ENCODE measurements at regions not wholly inside any gene's neighbourhood (a gene's known extent, or its start where the extent isn't known, plus 50 kb on each side); places are given as distances from the start of the nearest gene placed in this dataset.

DNA sequence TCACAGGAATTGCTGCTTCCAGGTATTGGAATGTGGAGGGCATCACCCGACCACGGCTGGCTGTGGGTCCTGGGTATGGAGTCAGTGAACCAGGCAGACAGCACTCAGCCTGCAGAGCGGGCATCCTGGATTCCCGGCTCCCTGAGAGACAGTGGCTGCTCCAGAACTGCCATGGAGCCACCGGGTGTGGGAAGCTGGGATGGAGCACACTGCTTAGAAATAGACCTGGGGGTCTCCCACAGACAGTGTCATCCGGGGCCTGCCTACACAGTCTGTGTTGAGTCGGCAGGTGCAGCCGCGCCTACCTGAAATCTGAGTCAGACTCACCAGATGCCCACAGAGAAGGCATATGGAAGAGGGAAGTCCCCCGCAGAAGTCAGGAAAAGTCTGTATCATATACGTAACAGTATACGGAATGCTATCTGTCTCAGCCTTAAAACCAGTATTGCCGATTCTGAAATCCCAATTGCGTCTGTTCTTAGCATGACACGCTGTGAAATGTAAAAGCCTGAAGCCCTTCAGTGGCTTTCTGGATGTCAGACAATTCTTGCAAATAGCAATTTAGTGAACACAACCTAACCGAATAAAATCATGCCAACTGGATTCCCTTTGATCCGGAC lies 509.7 kb upstream of the MYT1L start:
- no peak overlapping the region for H3K4me3 ChIP-seq
- 53 to 100% (median 96%) methylated on average over 1 to 8 of the region's 17 CpGs; no CpG with 5 or more reads in 3 of the 10 experiments for WGBS, 10 experiments
- ATAC-seq (replicated peaks in 6 of 8), result no peak
- in situ Hi-C loops (cut with MboI; ENCODE audit: low pct_unique_long_range_greater_than_20kb in 2 of 9, low sequenced_read_pairs in 9 of 9, unreplicated experiment in 9 of 9), result no loop called here
- peaks cover 4 to 5% of the 10 kb centered on the region in 2 donors for H3K4me1 ChIP-seq (replicated peaks in 1 of 2)
- no peak overlapping the region for H3K27ac ChIP-seq

DNA sequence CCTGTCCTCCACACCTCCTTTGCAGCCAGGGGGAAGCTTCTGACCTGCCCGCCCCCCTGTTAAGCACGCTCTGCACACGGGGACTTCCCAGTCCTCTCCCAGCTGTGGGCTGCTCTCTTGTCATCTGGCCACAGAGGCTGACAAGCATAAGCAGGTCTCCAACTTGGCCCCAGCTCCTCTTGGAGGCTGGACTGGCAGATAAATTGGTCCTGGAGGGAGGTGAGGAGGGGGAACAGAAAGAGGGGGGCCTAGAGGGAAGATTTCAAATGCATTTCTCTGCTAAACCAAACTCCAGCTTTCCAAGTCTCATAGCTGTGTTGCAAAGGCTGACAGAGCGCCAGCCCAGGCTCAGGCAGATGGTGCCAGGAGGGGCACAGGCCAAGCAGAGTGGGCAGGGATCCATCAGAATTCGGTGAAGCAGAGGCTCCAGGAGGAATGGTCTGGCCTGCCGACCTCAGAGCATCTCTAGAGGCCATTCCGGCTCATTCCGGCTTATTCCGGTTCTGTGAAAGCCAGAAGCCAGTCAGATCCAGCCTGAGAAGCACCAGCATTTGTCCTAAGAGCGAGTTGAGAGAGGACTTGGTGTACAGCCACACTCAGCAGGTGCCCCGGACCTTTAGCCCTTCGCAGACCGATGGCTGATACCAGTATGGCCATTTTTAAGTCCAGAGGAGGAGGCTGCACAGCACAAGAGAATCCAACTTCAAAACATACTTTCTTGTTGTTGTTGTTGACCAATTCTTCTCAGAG lies 508.9 kb upstream of the MYT1L start:
- WGBS, 10 experiments, result 4 to 100% (median 98%) methylated on average over 1 to 5 of the region's 13 CpGs; no CpG with 5 or more reads in 3 of the 10 experiments
- no peak overlapping the region for H3K27ac ChIP-seq
- no peak for ATAC-seq (replicated peaks in 6 of 8)
- in situ Hi-C loops (cut with MboI; ENCODE audit: low pct_unique_long_range_greater_than_20kb in 2 of 9, low sequenced_read_pairs in 9 of 9, unreplicated experiment in 9 of 9), result no loop called here
- no peak overlapping the region for H3K4me3 ChIP-seq
- peaks cover 4 to 6% of the 10 kb centered on the region in 2 donors for H3K4me1 ChIP-seq (replicated peaks in 1 of 2)

DNA sequence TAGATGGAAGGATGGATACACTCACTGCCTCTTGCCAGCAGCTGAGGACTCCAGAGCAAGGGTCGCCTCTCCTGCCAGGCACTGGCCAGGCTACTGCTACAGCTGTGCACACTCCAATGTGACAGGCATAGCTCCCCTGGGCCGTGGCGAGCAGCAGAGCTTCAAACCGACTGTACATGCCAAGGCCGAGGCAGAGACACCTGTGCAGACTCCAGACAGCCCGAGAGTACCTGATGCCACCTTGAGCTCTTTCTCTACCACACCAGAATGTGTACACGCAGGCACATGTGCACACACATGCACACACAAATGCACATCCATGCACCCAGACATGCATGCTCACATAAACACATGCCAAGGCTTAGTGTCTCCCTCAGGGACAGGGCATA lies 508.3 kb upstream of the MYT1L start:
- Histone ChIP-seq H3K4me1 (replicated peaks in 1 of 2) (peaks cover 9 to 11% of the 10 kb centered on the region in 2 donors), H3K27ac (no peak overlapping the region), H3K4me3 (no peak overlapping the region)
- 50 to 84% (median 79%) methylated on average over 2 to 5 of the region's 7 CpGs; no CpG with 5 or more reads in 7 of the 10 experiments for WGBS, 10 experiments
- in situ Hi-C loops (cut with MboI; ENCODE audit: low pct_unique_long_range_greater_than_20kb in 2 of 9, low sequenced_read_pairs in 9 of 9, unreplicated experiment in 9 of 9), result no loop called here
- ATAC-seq (replicated peaks in 6 of 8), result no peak

DNA sequence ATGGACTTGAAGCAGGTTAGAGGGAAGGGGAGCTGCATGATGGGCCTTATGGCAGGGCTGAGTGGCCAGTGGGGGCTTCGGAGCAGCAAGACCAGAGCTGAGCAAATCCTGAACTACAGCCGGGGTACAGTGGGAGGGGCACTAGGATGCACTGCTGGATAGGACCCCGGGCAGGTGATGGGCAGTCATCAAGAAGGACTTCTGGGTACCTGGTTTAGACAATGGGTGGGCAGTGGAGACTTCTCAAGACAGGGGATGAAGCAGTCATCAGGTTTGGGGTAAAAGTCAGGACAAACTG lies 507.4 kb upstream of the MYT1L start:
- WGBS, 10 experiments, result 0 to 100% (median 79%) methylated on average over 1 to 3 of the region's 3 CpGs; no CpG with 5 or more reads in 4 of the 10 experiments
- no peak overlapping the region for H3K4me3 ChIP-seq
- in situ Hi-C loops (cut with MboI; ENCODE audit: low pct_unique_long_range_greater_than_20kb in 2 of 9, low sequenced_read_pairs in 9 of 9, unreplicated experiment in 9 of 9), result no loop called here

DNA sequence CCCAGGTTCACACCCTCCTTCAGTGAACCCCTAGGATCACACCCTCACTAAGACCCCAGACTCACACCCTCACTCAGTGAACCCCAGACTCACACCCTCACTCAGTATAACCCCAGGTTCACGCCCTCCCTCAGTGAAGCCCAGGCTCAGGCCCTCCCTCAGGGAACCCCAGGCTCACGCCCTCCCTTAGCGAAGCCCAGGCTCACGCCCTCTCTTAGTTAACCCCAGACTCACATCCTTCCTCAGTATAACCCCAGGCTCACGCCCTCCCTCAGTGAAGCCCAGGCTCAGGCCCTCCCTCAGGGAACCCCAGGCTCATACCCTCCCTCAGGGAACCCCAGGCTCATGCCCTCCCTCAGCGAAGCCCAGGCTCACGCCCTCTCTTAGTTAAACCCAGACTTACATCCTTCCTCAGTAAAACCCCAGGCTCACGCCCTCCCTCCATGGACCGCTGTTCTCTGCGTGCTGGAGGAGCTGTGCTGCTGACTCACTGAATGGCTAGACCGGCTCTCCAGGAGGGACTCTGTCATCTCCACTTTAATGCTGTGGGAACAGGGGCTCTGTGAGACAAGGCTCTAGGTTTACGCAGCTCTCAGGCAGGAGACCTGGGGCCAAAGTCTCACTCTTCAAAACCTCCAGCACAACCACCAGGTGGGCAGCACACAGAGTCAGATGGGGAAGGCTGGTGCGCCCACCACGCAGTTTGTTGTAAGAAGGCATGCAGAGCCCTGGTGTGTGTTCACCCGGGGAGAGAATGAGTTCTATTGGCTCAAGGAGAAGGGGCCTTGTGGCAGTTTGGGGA lies 506.9 kb upstream of the MYT1L start:
- peak in 5 of 8 experiments; percentile 78 to 90 (median 83) for ATAC-seq (replicated peaks in 6 of 8)
- in situ Hi-C loops (cut with MboI; ENCODE audit: low pct_unique_long_range_greater_than_20kb in 2 of 9, low sequenced_read_pairs in 9 of 9, unreplicated experiment in 9 of 9), result no loop called here
- WGBS, 10 experiments, result 0 to 100% (median 65%) methylated on average over 1 to 8 of the region's 15 CpGs; no CpG with 5 or more reads in 1 of the 10 experiments
- H3K4me1 ChIP-seq (replicated peaks in 1 of 2), result peaks cover 11 to 12% of the 10 kb centered on the region in 2 donors
- no peak overlapping the region for H3K4me3 ChIP-seq
- no peak overlapping the region for H3K27ac ChIP-seq

More for the DNA sequence above, 507.4 kb upstream of the MYT1L start:
- Histone ChIP-seq H3K27ac (no peak overlapping the region), H3K4me1 (replicated peaks in 1 of 2) (peaks cover 11 to 12% of the 10 kb centered on the region in 2 donors)
- ATAC-seq (replicated peaks in 6 of 8), result no peak

DNA sequence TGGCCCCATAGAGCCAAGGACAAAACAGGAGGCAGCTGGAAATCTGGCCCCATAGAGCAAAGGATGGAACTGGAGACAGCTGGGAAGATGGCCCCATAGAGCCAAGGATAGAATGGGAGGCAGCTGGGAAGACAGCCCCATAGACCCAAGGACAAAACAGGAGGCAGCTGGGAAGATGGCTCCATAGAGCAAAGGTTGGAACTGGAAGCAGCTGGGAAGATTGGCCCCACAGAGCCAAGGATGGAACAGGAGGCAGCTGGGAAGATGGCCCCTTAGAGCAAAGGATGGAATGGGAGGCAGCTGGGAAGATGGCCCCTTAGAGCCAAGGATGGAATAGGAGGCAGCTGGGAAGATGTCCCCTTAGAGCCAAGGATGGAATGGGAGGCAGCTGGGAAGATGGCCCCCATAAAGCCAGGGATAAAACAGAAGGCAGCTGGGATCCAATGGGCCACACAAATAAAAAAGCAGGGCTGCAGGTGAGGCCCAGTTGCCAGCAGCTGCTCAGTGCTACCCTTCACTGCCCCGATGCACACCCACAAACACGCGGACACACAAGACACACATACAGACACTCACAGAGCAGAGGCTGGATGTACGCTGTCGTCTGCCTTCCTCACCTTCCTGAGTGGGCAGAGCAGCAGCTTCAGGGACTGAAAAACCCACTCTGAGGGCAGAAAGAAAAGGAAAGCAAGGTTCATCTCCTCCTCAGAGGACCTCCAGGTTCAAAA lies 505.4 kb upstream of the MYT1L start:
- H3K4me1 ChIP-seq (replicated peaks in 1 of 2), result peaks cover 20 to 21% of the 10 kb centered on the region in 2 donors
- no peak overlapping the region for H3K27ac ChIP-seq
- ATAC-seq (replicated peaks in 6 of 8), result no peak
- WGBS, 10 experiments, result 0 to 100% (median 81%) methylated on average over 1 to 2 of the region's 5 CpGs; no CpG with 5 or more reads in 6 of the 10 experiments
- in situ Hi-C loops (cut with MboI; ENCODE audit: low pct_unique_long_range_greater_than_20kb in 2 of 9, low sequenced_read_pairs in 9 of 9, unreplicated experiment in 9 of 9), result no loop called here
- no peak overlapping the region for H3K4me3 ChIP-seq

DNA sequence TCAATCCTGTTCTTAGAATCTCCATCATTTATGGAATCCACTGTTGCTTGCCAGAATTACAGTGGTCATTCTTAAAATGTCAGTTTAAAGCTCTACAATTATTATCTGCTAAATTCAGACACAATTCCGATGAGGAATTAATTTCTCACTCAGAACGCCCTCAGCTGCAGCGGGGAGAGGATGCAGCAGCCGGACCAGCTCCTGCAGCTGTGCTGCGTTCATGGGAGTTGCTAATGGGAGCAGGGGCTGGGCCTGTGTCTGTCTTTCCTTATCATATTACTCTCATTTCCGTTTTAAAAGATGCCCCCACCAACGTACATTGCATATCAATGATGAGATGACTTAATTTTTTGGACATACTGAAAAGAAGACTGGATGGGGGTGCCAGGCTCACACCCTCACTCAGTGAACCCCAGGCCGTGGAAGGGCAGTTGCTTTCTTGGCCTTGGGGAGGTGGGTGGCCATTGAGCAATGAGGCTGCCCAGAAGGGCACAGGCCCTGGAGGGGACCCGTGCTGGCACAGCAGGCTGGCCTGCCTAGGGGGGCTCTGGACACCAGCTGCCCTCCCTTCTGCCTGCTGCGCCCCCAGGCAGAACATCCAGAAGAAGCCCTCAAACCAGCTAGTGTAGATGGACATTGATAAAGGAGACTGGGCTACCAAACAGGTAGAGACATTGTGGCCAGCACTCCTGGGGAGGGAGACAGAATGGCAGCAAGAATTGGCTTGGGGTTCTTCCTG lies 503.6 kb upstream of the MYT1L start:
- ATAC-seq (replicated peaks in 6 of 8), result no peak
- peak overlapping the region; percentile 7 to 24 for H3K27ac ChIP-seq
- no peak overlapping the region for H3K4me3 ChIP-seq
- WGBS, 10 experiments, result 7 to 88% (median 24%) methylated on average over 2 to 7 of the region's 10 CpGs; no CpG with 5 or more reads in 5 of the 10 experiments
- H3K4me1 ChIP-seq (replicated peaks in 1 of 2), result peaks cover 22 to 23% of the 10 kb centered on the region in 2 donors
- in situ Hi-C loops (cut with MboI; ENCODE audit: low pct_unique_long_range_greater_than_20kb in 2 of 9, low sequenced_read_pairs in 9 of 9, unreplicated experiment in 9 of 9), result no loop called here

DNA sequence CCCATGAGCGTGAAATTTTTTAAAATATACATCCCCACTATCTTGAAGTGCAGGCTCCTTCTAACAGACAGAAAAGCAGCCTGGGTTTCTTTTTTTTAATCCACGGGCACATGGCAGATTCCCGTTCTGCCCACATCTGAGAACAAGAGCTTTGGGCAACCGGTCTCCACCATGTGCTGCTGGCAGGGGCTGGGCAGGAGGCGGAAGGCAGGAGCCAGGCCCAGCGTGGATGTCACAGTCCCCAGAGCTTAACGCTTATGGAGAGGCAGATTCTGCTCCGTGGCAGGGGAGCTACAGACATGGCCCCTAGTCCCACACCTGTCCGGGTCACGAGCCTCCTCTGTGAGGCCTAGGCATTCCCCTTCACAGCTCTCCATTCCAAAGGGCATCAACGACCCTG lies 503.0 kb upstream of the MYT1L start:
- WGBS, 10 experiments, result 10 to 100% (median 72%) methylated on average over 1 to 8 of the region's 11 CpGs; no CpG with 5 or more reads in 4 of the 10 experiments
- peaks cover 22 to 23% of the 10 kb centered on the region in 2 donors for H3K4me1 ChIP-seq (replicated peaks in 1 of 2)
- H3K27ac ChIP-seq, result peak overlapping the region in 1 of 2 donors; percentile 24
- ATAC-seq (replicated peaks in 6 of 8), result no peak
- H3K4me3 ChIP-seq, result no peak overlapping the region
- in situ Hi-C loops (cut with MboI; ENCODE audit: low pct_unique_long_range_greater_than_20kb in 2 of 9, low sequenced_read_pairs in 9 of 9, unreplicated experiment in 9 of 9), result no loop called here

DNA sequence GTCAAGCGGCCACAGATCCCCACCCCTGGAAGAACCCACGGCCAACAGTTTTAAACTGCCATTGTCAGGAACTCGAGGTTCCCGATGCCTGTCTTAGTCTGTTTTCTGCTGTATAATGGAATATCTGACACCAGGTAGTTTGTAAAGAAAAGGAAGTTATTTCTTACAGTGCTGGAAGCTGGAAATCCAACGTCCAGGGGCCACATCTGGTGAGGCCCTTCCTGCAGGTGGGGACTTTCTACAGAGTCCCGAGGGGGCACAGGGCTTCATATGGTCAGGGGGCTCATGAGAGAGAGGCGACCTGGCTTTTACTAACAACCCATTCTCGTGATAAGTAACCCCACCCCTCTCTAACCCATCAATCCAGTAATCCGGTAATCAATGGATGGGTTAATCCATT lies 501.6 kb upstream of the MYT1L start:
- ATAC-seq (replicated peaks in 6 of 8), result no peak
- Histone ChIP-seq H3K4me3 (no peak overlapping the region), H3K4me1 (replicated peaks in 1 of 2) (peaks cover 23 to 26% of the 10 kb centered on the region in 2 donors), H3K27ac (no peak overlapping the region)
- WGBS, 10 experiments, result 11 to 95% (median 87%) methylated on average over 2 to 7 of the region's 9 CpGs; no CpG with 5 or more reads in 4 of the 10 experiments
- in situ Hi-C loops (cut with MboI; ENCODE audit: low pct_unique_long_range_greater_than_20kb in 2 of 9, low sequenced_read_pairs in 9 of 9, unreplicated experiment in 9 of 9), result no loop called here

DNA sequence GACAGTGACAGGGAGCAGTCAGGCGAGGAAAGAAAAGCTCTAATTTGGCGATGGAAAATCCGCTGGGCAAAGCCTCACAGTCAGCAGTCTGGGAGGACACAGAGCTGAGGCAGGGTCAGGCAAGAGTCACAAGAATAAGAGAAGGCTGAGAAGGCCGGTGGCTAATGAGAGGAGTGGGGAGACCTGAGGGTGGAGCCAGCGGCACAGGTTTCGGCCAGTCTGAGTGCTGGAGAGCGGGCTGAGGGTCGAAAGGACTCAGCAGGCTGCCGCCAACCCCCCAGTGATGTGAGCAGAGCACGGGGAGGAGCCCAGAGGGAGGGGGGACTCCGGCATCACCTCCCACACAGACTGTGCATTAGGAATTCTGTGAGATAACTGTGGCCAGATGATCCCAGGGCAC lies 500.6 kb upstream of the MYT1L start:
- H3K4me1 ChIP-seq (replicated peaks in 1 of 2), result peaks cover 26 to 29% of the 10 kb centered on the region in 2 donors
- WGBS, 10 experiments, result 0 to 63% (median 37%) methylated on average over 1 to 8 of the region's 11 CpGs; no CpG with 5 or more reads in 3 of the 10 experiments
- H3K4me3 ChIP-seq, result no peak overlapping the region
- in situ Hi-C loops (cut with MboI; ENCODE audit: low pct_unique_long_range_greater_than_20kb in 2 of 9, low sequenced_read_pairs in 9 of 9, unreplicated experiment in 9 of 9), result no loop called here
- peak overlapping the region; percentile 46 to 58 for H3K27ac ChIP-seq
- peak in 6 of 8 experiments; percentile 54 to 99 (median 98) for ATAC-seq (replicated peaks in 6 of 8)

DNA sequence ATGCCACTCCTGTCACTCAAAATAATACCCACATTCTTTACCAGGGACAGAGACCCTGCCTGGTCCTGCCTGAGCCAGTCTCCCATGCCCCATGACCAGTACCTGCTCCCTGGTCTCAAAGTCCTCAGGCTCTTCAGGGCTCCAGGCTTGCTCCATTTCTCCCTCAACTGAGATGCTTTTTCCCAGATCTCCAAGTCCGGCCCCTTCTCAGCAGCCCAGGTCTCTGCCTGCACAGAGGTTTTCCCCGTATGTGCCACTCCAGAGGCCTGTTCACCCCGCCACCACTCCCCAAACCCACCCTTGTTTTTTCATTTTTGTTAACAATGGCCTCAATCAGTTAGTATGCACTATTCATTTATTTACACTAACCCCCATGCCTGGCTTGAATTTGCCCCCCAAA lies 499.5 kb upstream of the MYT1L start:
- H3K27ac ChIP-seq, result no peak overlapping the region
- no peak overlapping the region for H3K4me3 ChIP-seq
- ATAC-seq (replicated peaks in 6 of 8), result no peak
- WGBS, 10 experiments, result 20 to 100% (median 94%) methylated on average over 1 to 3 of the region's 3 CpGs; no CpG with 5 or more reads in 7 of the 10 experiments
- in situ Hi-C loops (cut with MboI; ENCODE audit: low pct_unique_long_range_greater_than_20kb in 2 of 9, low sequenced_read_pairs in 9 of 9, unreplicated experiment in 9 of 9), result no loop called here
- peaks cover 26 to 30% of the 10 kb centered on the region in 2 donors for H3K4me1 ChIP-seq (replicated peaks in 1 of 2)

DNA sequence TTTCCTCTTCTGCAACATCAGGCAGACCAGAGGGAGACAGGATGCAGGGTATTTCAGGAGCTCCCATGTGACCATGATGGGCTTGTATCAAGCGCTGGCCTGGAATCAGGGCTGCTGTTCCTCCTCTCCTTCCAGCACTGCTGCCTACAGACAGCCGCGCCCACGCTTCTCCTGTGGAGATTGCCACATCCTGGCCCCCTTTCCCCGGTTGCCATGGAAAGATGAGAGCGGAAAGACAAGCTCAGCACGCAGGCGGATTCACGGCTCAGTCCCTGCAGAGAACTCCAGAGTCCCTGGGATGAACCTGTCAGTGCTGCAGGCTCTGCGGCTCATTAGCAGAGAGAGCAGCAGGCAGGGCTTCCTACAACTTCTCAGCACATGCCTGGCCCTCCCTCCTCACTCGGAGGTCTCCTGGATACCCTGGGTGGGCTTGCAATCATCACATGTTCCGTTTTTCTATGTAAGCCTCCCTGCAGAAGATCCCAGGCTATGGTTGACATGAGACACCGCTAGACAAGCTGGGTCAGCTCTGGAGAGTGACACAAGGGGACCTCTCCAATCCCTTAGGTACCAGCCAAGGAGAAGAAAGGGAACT lies 497.8 kb upstream of the MYT1L start:
- in situ Hi-C loops (cut with MboI; ENCODE audit: low pct_unique_long_range_greater_than_20kb in 2 of 9, low sequenced_read_pairs in 9 of 9, unreplicated experiment in 9 of 9), result no loop called here
- no peak overlapping the region for H3K27ac ChIP-seq
- 0 to 100% (median 64%) methylated on average over 1 to 8 of the region's 13 CpGs; no CpG with 5 or more reads in 4 of the 10 experiments for WGBS, 10 experiments

More for the DNA sequence above, 497.8 kb upstream of the MYT1L start:
- ATAC-seq (replicated peaks in 6 of 8), result peak in 4 of 8 experiments; percentile 1 to 52 (median 14)
- Histone ChIP-seq H3K4me3 (no peak overlapping the region), H3K4me1 (replicated peaks in 1 of 2) (peaks cover 19 to 23% of the 10 kb centered on the region in 2 donors)
